Body of pancreas (tissue), 4 donors: ENCODE measurements at regions not wholly inside any gene's neighbourhood (a gene's known extent, or its start where the extent isn't known, plus 50 kb on each side); places are given as distances from the start of the nearest gene placed in this dataset.

Experiments used
- CTCF ChIP-seq, 7 experiments: fragments of 450-650 bp in 4 of 7; fragments of 200-600 bp in 3 of 7; sonication (generic) in 3 of 7; IDR thresholded peaks; one replicate each; pipeline ENCODE4 v1.5.1; 2016 to 2019; ENCODE audit warnings: antibody characterized with exemption in 7 of 7
- POLR2A ChIP-seq, 3 donors: fragments of 450-650 bp; IDR thresholded peaks; one replicate each; pipeline ENCODE4 v1.6.1; 2016; ENCODE audit warnings: antibody characterized with exemption in 3 of 3, mild to moderate bottlenecking in 2 of 3

DNA sequence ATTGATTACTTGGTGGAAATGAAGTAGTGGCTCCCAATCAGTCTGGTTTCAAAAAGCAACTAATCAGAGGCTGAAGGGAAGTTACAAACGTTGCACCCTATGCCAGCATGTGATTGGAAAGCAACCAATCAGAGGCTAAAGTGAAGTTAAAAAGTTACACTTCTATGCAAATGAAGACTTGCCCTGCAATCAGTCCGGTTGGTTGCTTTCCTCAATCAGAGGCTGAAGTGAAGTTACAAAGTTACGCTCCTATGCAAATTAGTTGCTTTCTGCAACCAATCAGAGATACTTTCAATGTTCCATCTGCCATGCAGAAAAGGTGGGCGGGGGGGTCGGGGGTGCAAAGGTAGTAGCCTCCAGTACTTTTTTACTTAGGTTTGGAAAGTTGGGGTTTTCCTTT is 1077.1 kb downstream of the TYW1 start:
- TF ChIP-seq CTCF (IDR thresholded peaks at IDR 0.05): no peak
- TF ChIP-seq POLR2A (IDR thresholded peaks at IDR 0.05): no peak
